Mesenchymal stem cell (in vitro differentiated cells and primary cell): ENCODE measurements at regions not wholly inside any gene's neighbourhood (a gene's known extent, or its start where the extent isn't known, plus 50 kb on each side); places are given as distances from the start of the nearest gene placed in this dataset.

ENCODE experiments used
- DNase-seq: peaks from one replicate; pipeline ENCODE4 v3.0.0-alpha.2; 2013
- H2AFZ ChIP-seq: one replicate; pipeline ENCODE4 v1.6.1; 2013; ENCODE audit warnings: low read depth, mild to moderate bottlenecking, control low read depth, inconsistent platforms, low read length, moderate library complexity
- H2AK5ac ChIP-seq: 2 replicates; pipeline ENCODE4 v1.6.1; 2013; ENCODE audit warnings: low read length, moderate library complexity, mild to moderate bottlenecking, inconsistent platforms; ENCODE audit not compliant: severe bottlenecking
- H2BK120ac ChIP-seq: one replicate; pipeline ENCODE4 v1.6.1; 2013; ENCODE audit warnings: low read depth, mild to moderate bottlenecking, inconsistent platforms, low read length, moderate library complexity
- H2BK12ac ChIP-seq, 2 experiments: one replicate each; pipeline ENCODE4 v1.6.1; 2013; ENCODE audit warnings: inconsistent platforms in 2 of 2, low read length in 2 of 2, mild to moderate bottlenecking in 2 of 2, moderate library complexity in 2 of 2, control low read depth in 1 of 2
- H2BK15ac ChIP-seq: one replicate; pipeline ENCODE4 v1.6.1; 2013; ENCODE audit warnings: mild to moderate bottlenecking, low read depth, inconsistent platforms; ENCODE audit not compliant: poor library complexity, severe bottlenecking
- H2BK5ac ChIP-seq: 2 replicates; pipeline ENCODE4 v1.6.1; 2013; ENCODE audit warnings: low read depth, mild to moderate bottlenecking, low read length, control low read depth, inconsistent platforms; ENCODE audit not compliant: poor library complexity, severe bottlenecking
- H3K14ac ChIP-seq, 2 experiments: one replicate each; pipeline ENCODE4 v1.6.1; 2013; ENCODE audit warnings: inconsistent platforms in 2 of 2, low read length in 2 of 2, control low read depth in 1 of 2, mild to moderate bottlenecking in 1 of 2, moderate library complexity in 1 of 2
- H3K18ac ChIP-seq, 2 experiments: one replicate each; pipeline ENCODE4 v1.6.1; 2013; ENCODE audit warnings: inconsistent platforms in 2 of 2, low read length in 2 of 2, control low read depth in 1 of 2, low read depth in 1 of 2, mild to moderate bottlenecking in 1 of 2
- H3K23ac ChIP-seq, 2 experiments: one replicate each; pipeline ENCODE4 v1.6.1; 2013; ENCODE audit warnings: inconsistent platforms in 2 of 2, low read length in 2 of 2, mild to moderate bottlenecking in 2 of 2, moderate library complexity in 2 of 2, control low read depth in 1 of 2
- H3K27ac ChIP-seq: 2 replicates; pipeline ENCODE4 v1.5.1; 2013; ENCODE audit warnings: mild to moderate bottlenecking, moderate library complexity, low read length, control low read depth, inconsistent platforms; ENCODE audit not compliant: poor library complexity, severe bottlenecking
- H3K27me3 ChIP-seq, 2 experiments: 2 replicates each; pipeline versions ENCODE4 v1.6.1 to v1.7.0; 2013; ENCODE audit warnings: low read length in 2 of 2, mild to moderate bottlenecking in 2 of 2, moderate library complexity in 2 of 2, control low read depth in 1 of 2, inconsistent platforms in 1 of 2; ENCODE audit not compliant: control insufficient read depth in 1 of 2, insufficient read depth in 1 of 2
- H3K36me3 ChIP-seq, 2 experiments: 2 replicates each; pipeline versions ENCODE4 v1.6.1 to v1.7.0; 2013; ENCODE audit warnings: low read length in 2 of 2, control low read depth in 1 of 2, inconsistent platforms in 1 of 2, low read depth in 1 of 2, mild to moderate bottlenecking in 1 of 2; ENCODE audit not compliant: insufficient read depth in 2 of 2, control insufficient read depth in 1 of 2
- H3K4ac ChIP-seq, 2 experiments: one replicate each; pipeline ENCODE4 v1.6.1; 2013; ENCODE audit warnings: inconsistent platforms in 2 of 2, low read length in 2 of 2, mild to moderate bottlenecking in 2 of 2, moderate library complexity in 2 of 2, control low read depth in 1 of 2, low read depth in 1 of 2
- H3K4me1 ChIP-seq: 2 replicates; pipeline ENCODE4 v1.6.1; 2013; ENCODE audit warnings: low read depth, low read length, control low read depth; ENCODE audit not compliant: control insufficient read depth, insufficient read depth
- H3K4me2 ChIP-seq: 2 replicates; pipeline ENCODE4 v1.6.1; 2013; ENCODE audit warnings: low read length, mild to moderate bottlenecking, inconsistent platforms; ENCODE audit not compliant: poor library complexity, severe bottlenecking
- H3K4me3 ChIP-seq, 2 experiments: 2 replicates each; pipeline versions ENCODE4 v1.5.1 to v1.7.0; 2013; ENCODE audit warnings: low read length in 2 of 2, mild to moderate bottlenecking in 2 of 2, control low read depth in 1 of 2, low read depth in 1 of 2; ENCODE audit not compliant: insufficient read depth in 1 of 2
- H3K79me1 ChIP-seq: replicated peaks from 2 replicates; pipeline ENCODE4 v1.6.1; 2013; ENCODE audit warnings: mild to moderate bottlenecking, control low read depth, low read length, inconsistent platforms; ENCODE audit not compliant: poor library complexity, severe bottlenecking
- H3K9ac ChIP-seq: 2 replicates; pipeline ENCODE4 v1.7.0; 2013; ENCODE audit warnings: mild to moderate bottlenecking, low read length, moderate library complexity
- H3K9me3 ChIP-seq: 2 replicates; pipeline ENCODE4 v1.7.0; 2013; ENCODE audit warnings: mild to moderate bottlenecking, low read length; ENCODE audit not compliant: control insufficient read depth
- H4K8ac ChIP-seq: one replicate; pipeline ENCODE4 v1.6.1; 2013; ENCODE audit warnings: inconsistent platforms, mild to moderate bottlenecking, low read length, moderate library complexity
- H4K91ac ChIP-seq: one replicate; pipeline ENCODE4 v1.6.1; 2013; ENCODE audit warnings: mild to moderate bottlenecking, low read length, inconsistent platforms
- WGBS: methylation state at CpG from one replicate; pipeline ENCODE4 v1.1.7; 2013; ENCODE audit warnings: mixed read lengths; 5-methylcytosine and 5-hydroxymethylcytosine counted together

- H3K23ac ChIP-seq = no peak overlapping the region
- peak overlapping the region; percentile 3 for H2AK5ac ChIP-seq
- no peaks in the 10 kb centered on the region for H3K36me3 ChIP-seq
- peak overlapping the region in 1 of 2 experiments; percentile 53 for H3K4me3 ChIP-seq
- H2BK120ac ChIP-seq = peak overlapping the region; percentile 75
- peaks cover 10% of the 10 kb centered on the region for H3K4me1 ChIP-seq
- H4K8ac ChIP-seq = peak overlapping the region; percentile 99
- no peaks in the 10 kb centered on the region for H3K27me3 ChIP-seq
- H3K9me3 ChIP-seq = no peaks in the 10 kb centered on the region
- no peak overlapping the region for H3K4me2 ChIP-seq
- H3K27ac ChIP-seq = peak overlapping the region; percentile 72
- no peaks in the 10 kb centered on the region for H3K79me1 ChIP-seq
- H2BK5ac ChIP-seq = no peak overlapping the region
- WGBS = 29% methylated on average over 3 of the region's 5 CpGs
- peak overlapping the region; percentile 79 to 96 for H3K4ac ChIP-seq
- DNase-seq = peak; percentile 94
- H3K14ac ChIP-seq = peak overlapping the region in 1 of 2 experiments; percentile 42
- peak overlapping the region; percentile 88 for H3K9ac ChIP-seq
- H2BK12ac ChIP-seq = peak overlapping the region; percentile 97 to 100
- H4K91ac ChIP-seq = peak overlapping the region; percentile 96
- no peak overlapping the region for H2BK15ac ChIP-seq
- H2AFZ ChIP-seq = no peak overlapping the region
- H3K18ac ChIP-seq = peak overlapping the region; percentile 96 to 97
These were observed 346.6 kb upstream of the KLF6 start for GRCh38 chr10:4131407-4132215.

DNA sequence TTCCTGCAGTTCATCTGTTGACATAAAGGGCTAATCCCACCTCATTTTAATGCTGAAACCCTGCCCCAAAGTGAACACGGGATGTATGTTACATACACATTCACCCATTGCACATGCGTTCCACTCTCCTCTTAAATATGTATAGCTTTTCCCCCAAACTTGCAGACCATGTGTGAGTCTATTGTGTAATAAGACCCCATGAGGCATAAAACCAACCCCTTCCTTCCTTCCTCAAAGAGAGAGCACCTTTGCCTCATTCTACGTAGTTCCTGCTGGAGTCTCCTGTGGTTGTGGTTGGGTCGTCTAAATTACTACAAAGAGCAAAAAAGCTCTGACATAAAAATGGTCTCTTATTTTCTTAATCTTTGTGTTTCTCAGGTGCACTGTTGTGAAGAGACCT, 345.7 kb upstream of the KLF6 start:
- Histone ChIP-seq H3K4ac (peak overlapping the region; percentile 59 to 87), H3K36me3 (no peaks in the 10 kb centered on the region), H3K14ac (no peak overlapping the region), H2AK5ac (no peak overlapping the region), H3K4me3 (no peak overlapping the region), H3K4me2 (no peak overlapping the region), H3K4me1 (peaks cover 10% of the 10 kb centered on the region), H3K27me3 (no peaks in the 10 kb centered on the region), H2BK12ac (peak overlapping the region; percentile 7 to 47), H3K23ac (no peak overlapping the region), H2BK120ac (peak overlapping the region; percentile 96), H2BK15ac (no peak overlapping the region), H2AFZ (no peak overlapping the region), H3K18ac (peak overlapping the region; percentile 14 to 70), H3K9ac (peak overlapping the region; percentile 88), H4K91ac (peak overlapping the region; percentile 90), H2BK5ac (no peak overlapping the region), H3K9me3 (no peaks in the 10 kb centered on the region), H4K8ac (peak overlapping the region; percentile 66), H3K27ac (no peak overlapping the region), H3K79me1 (no peaks in the 10 kb centered on the region)
- WGBS = 100% methylated on average over 2 of the region's 4 CpGs
- no peak for DNase-seq

DNA sequence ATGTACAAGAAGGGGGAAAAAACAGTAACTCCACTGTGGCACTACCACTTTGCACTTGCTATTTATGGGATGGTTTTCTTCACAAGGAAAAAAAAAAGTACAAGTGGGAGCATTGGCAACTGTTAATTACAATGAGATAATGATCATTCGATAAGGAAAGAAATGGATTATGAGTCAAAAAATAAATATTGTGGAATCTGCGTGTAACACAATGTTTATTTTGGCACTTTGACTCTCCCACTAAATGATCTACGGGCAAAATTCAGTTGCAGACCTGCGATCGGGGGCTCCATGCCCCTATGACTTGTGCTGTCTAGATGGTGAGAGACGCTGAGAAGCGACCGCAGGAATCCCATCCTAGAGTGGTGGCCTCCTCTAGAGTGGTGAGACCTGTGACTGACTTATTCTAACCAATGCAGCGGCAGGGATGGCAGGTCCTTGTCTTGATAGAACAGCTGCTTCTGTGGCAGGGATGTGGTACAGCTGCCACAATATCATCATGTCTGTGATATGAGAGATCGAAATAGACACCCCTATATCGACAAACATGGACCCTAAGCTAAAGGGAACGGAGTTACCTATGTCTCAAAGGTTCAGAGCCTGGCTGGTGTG, 345.0 kb upstream of the KLF6 start:
- Histone ChIP-seq H3K23ac (no peak overlapping the region), H4K91ac (peak overlapping the region; percentile 5), H3K9me3 (peaks cover under 1% of the 10 kb centered on the region), H3K36me3 (no peaks in the 10 kb centered on the region), H3K4me1 (peaks cover 10% of the 10 kb centered on the region), H3K14ac (peak overlapping the region in 1 of 2 experiments; percentile 57), H2BK5ac (no peak overlapping the region), H3K18ac (peak overlapping the region; percentile 14 to 70), H2BK12ac (peak overlapping the region; percentile 47 to 88), H3K27ac (no peak overlapping the region), H3K4me3 (no peak overlapping the region), H3K4ac (peak overlapping the region; percentile 59 to 92), H2AFZ (peak overlapping the region; percentile 8), H2BK15ac (peak overlapping the region; percentile 34), H3K9ac (no peak overlapping the region), H3K4me2 (no peak overlapping the region), H2BK120ac (no peak overlapping the region), H2AK5ac (no peak overlapping the region), H4K8ac (no peak overlapping the region), H3K79me1 (no peaks in the 10 kb centered on the region), H3K27me3 (no peaks in the 10 kb centered on the region)
- DNase-seq = no peak
- 95% methylated on average over 12 of the region's 12 CpGs for WGBS

- Histone ChIP-seq H2BK12ac (no peak overlapping the region), H4K8ac (no peak overlapping the region), H3K4me2 (no peak overlapping the region), H3K27me3 (no peaks in the 10 kb centered on the region), H3K4me1 (peaks cover 9% of the 10 kb centered on the region), H3K18ac (no peak overlapping the region), H2BK5ac (no peak overlapping the region), H3K79me1 (no peaks in the 10 kb centered on the region), H2AK5ac (no peak overlapping the region), H3K27ac (no peak overlapping the region), H3K36me3 (no peaks in the 10 kb centered on the region), H3K9ac (no peak overlapping the region), H2AFZ (no peak overlapping the region), H3K4me3 (no peak overlapping the region), H3K4ac (no peak overlapping the region), H3K14ac (no peak overlapping the region), H4K91ac (no peak overlapping the region), H3K23ac (no peak overlapping the region), H3K9me3 (peaks cover 7% of the 10 kb centered on the region), H2BK15ac (no peak overlapping the region), H2BK120ac (no peak overlapping the region)
- WGBS = 98% methylated on average over 3 of the region's 7 CpGs
- DNase-seq = no peak
These were observed 342.7 kb upstream of the KLF6 start for GRCh38 chr10:4127518-4128315.
